H1 (cell line): ENCODE measurements at regions not wholly inside any gene's neighbourhood (a gene's known extent, or its start where the extent isn't known, plus 50 kb on each side); places are given as distances from the start of the nearest gene placed in this dataset.

Experiments
- BACH1 ChIP-seq: IDR thresholded peaks from 2 replicates; pipeline ENCODE4 v1.6.1; 2012; ENCODE audit warnings: low read length, improper control_type of control experiment
- BCL11A ChIP-seq, 2 experiments: IDR thresholded peaks; one replicate each; pipeline ENCODE4 v1.6.1; 2011; ENCODE audit warnings: low read depth in 2 of 2, low read length in 2 of 2, mild to moderate bottlenecking in 2 of 2
- CREB1 ChIP-seq: IDR thresholded peaks from 2 replicates; pipeline ENCODE4 v1.6.1; 2012; ENCODE audit warnings: inconsistent platforms
- EP300 ChIP-seq, 2 experiments: IDR thresholded peaks; 1 replicate in 1 of 2; 2 replicates in 1 of 2; pipeline ENCODE4 v1.6.1; 2011 to 2012; ENCODE audit warnings: low read depth in 2 of 2, low read length in 2 of 2, mild to moderate bottlenecking in 2 of 2, borderline replicate concordance in 1 of 2, inconsistent platforms in 1 of 2, moderate library complexity in 1 of 2
- HDAC2 ChIP-seq, 2 experiments: fragments of 300-600 bp in 1 of 2; sonication (generic) in 1 of 2; IDR thresholded peaks; 2 replicates each; pipeline ENCODE4 v1.6.1; 2011 to 2012; ENCODE audit warnings: low read depth in 2 of 2, low read length in 2 of 2, mild to moderate bottlenecking in 2 of 2, moderate library complexity in 2 of 2, borderline replicate concordance in 1 of 2, inconsistent platforms in 1 of 2
- JUN ChIP-seq: IDR thresholded peaks from 2 replicates; pipeline ENCODE4 v1.6.1; 2011; ENCODE audit warnings: low read depth, mild to moderate bottlenecking, improper control_type of control experiment, low read length
- NRF1 ChIP-seq: IDR thresholded peaks from 2 replicates; pipeline ENCODE4 v1.6.1; 2011; ENCODE audit warnings: mild to moderate bottlenecking, low read depth, low read length, improper control_type of control experiment
- POLR2A ChIP-seq, 2 experiments: IDR thresholded peaks; 1 replicate in 1 of 2; 2 replicates in 1 of 2; pipeline ENCODE4 v1.6.1; 2011; ENCODE audit warnings: low read depth in 2 of 2, low read length in 2 of 2, mild to moderate bottlenecking in 2 of 2; ENCODE audit errors: control extremely low read depth in 1 of 2
- RAD21 ChIP-seq, 2 experiments: IDR thresholded peaks in 1 of 2; conservative IDR thresholded peaks in 1 of 2; 2 replicates each; pipeline ENCODE4 v1.6.1; 2011; ENCODE audit warnings: low read depth in 2 of 2, low read length in 2 of 2, improper control_type of control experiment in 1 of 2, inconsistent platforms in 1 of 2, mild to moderate bottlenecking in 1 of 2, moderate library complexity in 1 of 2
- SP1 ChIP-seq: IDR thresholded peaks from 2 replicates; pipeline ENCODE4 v1.6.1; 2011; ENCODE audit warnings: low read depth, low read length
- TAF1 ChIP-seq: IDR thresholded peaks from 2 replicates; pipeline ENCODE4 v1.6.1; 2011; ENCODE audit warnings: mild to moderate bottlenecking, low read depth, low read length
- ZNF274 ChIP-seq: IDR thresholded peaks from 2 replicates; pipeline ENCODE4 v1.7.0; 2012; ENCODE audit warnings: low read length, borderline replicate concordance; ENCODE audit errors: extremely low read depth
- TF ChIP-seq, protein P1 (sequence below), 3 experiments: IDR thresholded peaks; 1 replicate in 2 of 3; 2 replicates in 1 of 3; pipeline versions ENCODE4 v1.5.1 to v1.6.1; 2011; ENCODE audit warnings: low read length in 3 of 3, mild to moderate bottlenecking in 3 of 3, inconsistent platforms in 2 of 3, low read depth in 1 of 3, moderate library complexity in 1 of 3; ENCODE audit not compliant: insufficient read depth in 1 of 3; ENCODE audit errors: control extremely low read depth in 1 of 3
- TF ChIP-seq, protein P2 (sequence below): IDR thresholded peaks from 2 replicates; pipeline ENCODE4 v1.6.1; 2012; ENCODE audit warnings: low read length, inconsistent platforms

DNA sequence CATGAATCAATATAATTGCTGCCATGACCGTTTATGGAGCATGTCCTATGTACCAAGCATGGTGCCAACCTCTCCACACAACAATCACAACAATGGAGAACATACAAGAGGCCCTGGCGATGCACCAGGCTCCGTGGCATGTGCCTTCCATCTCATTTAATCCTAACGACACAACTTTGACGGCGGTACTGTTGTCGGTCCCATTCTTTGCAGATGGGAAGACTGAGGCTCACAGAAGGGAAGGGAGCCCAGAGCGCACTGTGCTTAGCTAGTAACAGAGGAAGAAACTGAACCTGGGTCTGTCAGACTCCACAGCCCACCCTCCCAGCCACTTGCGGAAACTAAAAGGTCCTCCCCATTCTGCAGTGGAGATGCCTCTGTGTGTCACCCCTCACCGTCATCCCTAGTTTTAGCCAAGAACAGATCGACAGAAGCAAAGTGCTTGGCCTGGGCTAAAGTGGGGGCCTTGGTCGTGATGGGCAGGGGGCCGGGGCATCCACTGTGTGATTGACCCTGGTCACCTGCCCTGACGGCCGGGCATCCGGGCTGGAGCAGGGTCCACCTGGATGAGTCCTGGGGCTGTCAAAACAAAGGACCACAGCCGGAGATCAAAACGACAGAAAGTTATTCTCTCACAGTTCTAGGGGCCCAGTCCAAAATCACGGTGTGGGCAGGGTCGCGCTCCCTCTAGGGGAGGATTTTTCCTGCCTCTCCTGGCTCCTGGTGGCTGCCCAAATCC is 183.9 kb downstream of the C16orf95 start:
- no peak for TF ChIP-seq HDAC2 (IDR thresholded peaks at IDR 0.05; ENCODE audit: borderline replicate concordance in 1 of 2, low read depth in 2 of 2, low read length in 2 of 2)
- TF ChIP-seq, protein P1, sequence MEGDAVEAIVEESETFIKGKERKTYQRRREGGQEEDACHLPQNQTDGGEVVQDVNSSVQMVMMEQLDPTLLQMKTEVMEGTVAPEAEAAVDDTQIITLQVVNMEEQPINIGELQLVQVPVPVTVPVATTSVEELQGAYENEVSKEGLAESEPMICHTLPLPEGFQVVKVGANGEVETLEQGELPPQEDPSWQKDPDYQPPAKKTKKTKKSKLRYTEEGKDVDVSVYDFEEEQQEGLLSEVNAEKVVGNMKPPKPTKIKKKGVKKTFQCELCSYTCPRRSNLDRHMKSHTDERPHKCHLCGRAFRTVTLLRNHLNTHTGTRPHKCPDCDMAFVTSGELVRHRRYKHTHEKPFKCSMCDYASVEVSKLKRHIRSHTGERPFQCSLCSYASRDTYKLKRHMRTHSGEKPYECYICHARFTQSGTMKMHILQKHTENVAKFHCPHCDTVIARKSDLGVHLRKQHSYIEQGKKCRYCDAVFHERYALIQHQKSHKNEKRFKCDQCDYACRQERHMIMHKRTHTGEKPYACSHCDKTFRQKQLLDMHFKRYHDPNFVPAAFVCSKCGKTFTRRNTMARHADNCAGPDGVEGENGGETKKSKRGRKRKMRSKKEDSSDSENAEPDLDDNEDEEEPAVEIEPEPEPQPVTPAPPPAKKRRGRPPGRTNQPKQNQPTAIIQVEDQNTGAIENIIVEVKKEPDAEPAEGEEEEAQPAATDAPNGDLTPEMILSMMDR (IDR thresholded peaks at IDR 0.05; ENCODE audit: control extremely low read depth in 1 of 3, insufficient read depth in 1 of 3, low read depth in 1 of 3, low read length in 3 of 3): peak in 1 of 3 experiments; percentile 13; a peak in 1 of 4 replicates
- TF ChIP-seq RAD21 (IDR thresholded peaks at IDR 0.05 in 1 of 2, conservative IDR thresholded peaks at IDR 0.05 in 1 of 2; ENCODE audit: low read depth in 2 of 2, low read length in 2 of 2): no peak; a peak in 1 of 4 replicates
- TF ChIP-seq SP1: no peak
- no peak for TF ChIP-seq CREB1
- no peak for TF ChIP-seq BACH1
- no peak for TF ChIP-seq BCL11A (IDR thresholded peaks at IDR 0.05; ENCODE audit: low read depth in 2 of 2, low read length in 2 of 2)
- no peak for TF ChIP-seq POLR2A (IDR thresholded peaks at IDR 0.05; ENCODE audit: control extremely low read depth in 1 of 2, low read depth in 2 of 2, low read length in 2 of 2)
- no peak for TF ChIP-seq EP300 (IDR thresholded peaks at IDR 0.05; ENCODE audit: borderline replicate concordance in 1 of 2, low read depth in 2 of 2, low read length in 2 of 2)
- TF ChIP-seq, protein P2, sequence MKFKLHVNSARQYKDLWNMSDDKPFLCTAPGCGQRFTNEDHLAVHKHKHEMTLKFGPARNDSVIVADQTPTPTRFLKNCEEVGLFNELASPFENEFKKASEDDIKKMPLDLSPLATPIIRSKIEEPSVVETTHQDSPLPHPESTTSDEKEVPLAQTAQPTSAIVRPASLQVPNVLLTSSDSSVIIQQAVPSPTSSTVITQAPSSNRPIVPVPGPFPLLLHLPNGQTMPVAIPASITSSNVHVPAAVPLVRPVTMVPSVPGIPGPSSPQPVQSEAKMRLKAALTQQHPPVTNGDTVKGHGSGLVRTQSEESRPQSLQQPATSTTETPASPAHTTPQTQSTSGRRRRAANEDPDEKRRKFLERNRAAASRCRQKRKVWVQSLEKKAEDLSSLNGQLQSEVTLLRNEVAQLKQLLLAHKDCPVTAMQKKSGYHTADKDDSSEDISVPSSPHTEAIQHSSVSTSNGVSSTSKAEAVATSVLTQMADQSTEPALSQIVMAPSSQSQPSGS: no peak
- TF ChIP-seq ZNF274: no peak
- TF ChIP-seq NRF1: no peak
- TF ChIP-seq TAF1: no peak
- no peak for TF ChIP-seq JUN
